ENCODE measurements at regions not wholly inside any gene's neighbourhood (a gene's known extent, or its start where the extent isn't known, plus 50 kb on each side); places are given as distances from the start of the nearest gene placed in this dataset.
"Not testable (repeated sequence)": the region's sequence is repeated elsewhere in the genome, so short reads cannot be mapped to it uniquely, and the experiment has no call there.

DNA sequence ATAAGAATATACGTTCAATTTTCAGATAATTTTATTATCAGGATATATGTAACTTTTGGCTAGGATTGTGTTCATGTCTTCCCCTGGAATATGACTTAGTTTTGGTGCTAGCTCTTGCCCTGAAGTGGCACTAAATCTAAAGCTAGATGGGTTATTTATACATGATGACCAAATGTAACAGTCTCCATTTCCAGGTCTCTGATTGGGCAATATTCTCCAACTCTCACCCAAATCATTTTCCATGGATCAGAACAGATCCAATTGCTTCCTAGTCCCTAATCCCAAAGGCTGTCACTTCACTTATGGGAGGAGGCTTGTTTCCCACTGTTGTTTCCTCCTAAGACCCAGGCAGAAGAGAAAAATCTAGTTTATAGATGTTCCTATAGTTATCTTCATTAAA, 274.6 kb upstream of the SLC16A7 start:
- TF ChIP-seq Cebpa-rat (IDR thresholded peaks at IDR 0.05): no peak
- H3K27ac ChIP-seq: no peak overlapping the region
- no peaks in the 10 kb centered on the region for H3K4me1 ChIP-seq
- no peaks in the 10 kb centered on the region for H3K36me3 ChIP-seq
- no peak overlapping the region for H3K4me2 ChIP-seq
- no peaks in the 10 kb centered on the region for H4K20me1 ChIP-seq
- H3K27me3 ChIP-seq: no peaks in the 10 kb centered on the region
- H3K9me3 ChIP-seq: no peaks in the 10 kb centered on the region
- no peak overlapping the region for H3K9ac ChIP-seq
- H3K4me3 ChIP-seq: no peak overlapping the region

GRCh38 chr12:59320112-59320511, 275.7 kb upstream of the SLC16A7 start:
- H3K27ac ChIP-seq: no peak overlapping the region
- H4K20me1 ChIP-seq: no peaks in the 10 kb centered on the region
- H3K36me3 ChIP-seq: no peaks in the 10 kb centered on the region
- H3K9ac ChIP-seq: no peak overlapping the region
- no peaks in the 10 kb centered on the region for H3K9me3 ChIP-seq
- no peaks in the 10 kb centered on the region for H3K27me3 ChIP-seq
- TF ChIP-seq Cebpa-rat (IDR thresholded peaks at IDR 0.05): no peak
- no peaks in the 10 kb centered on the region for H3K4me1 ChIP-seq
- H3K4me2 ChIP-seq: no peak overlapping the region
- H3K4me3 ChIP-seq: no peak overlapping the region

DNA sequence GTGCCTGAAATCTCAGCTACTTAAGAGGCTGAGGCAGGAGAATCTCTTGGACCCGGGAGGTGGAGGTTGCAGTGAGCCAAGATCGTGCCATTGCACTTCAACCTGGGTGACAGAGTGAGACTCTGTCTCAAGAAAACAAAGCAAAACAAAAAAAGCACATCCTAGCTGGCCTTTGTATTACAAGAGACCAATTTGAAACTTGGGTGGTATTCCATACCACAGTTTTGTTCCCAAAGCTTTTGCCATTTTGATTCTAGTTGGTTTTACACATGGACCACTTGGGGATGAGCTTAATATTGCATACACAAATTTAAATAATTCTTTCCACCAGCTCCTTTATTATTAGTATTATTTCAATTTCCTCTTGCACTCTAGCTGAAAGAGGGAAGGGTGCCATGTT, 276.9 kb upstream of the SLC16A7 start:
- no peaks in the 10 kb centered on the region for H3K27me3 ChIP-seq
- no peak for TF ChIP-seq Cebpa-rat (IDR thresholded peaks at IDR 0.05)

DNA sequence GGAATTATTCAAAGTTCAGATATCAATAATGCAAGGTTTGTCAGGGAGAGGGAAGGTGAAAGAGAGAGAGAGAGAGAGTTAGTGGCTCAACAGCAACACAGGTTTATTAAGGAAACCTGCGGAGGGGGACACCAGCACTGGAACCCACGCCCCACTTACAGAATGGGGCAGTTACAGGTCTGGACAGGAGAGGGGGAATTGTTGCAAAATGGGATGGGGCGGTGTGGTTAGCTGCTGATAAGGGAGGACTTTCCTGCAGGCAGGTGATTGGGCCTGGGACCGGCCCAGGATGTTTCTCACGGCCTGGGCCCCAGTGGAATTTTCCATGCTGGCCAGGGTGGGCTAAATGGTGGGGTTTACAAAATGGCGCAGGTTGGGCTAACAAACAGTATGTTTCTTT, 278.2 kb upstream of the SLC16A7 start:
- Histone ChIP-seq H3K36me3 (no peaks in the 10 kb centered on the region), H3K4me3 (no peak overlapping the region), H3K9me3 (no peaks in the 10 kb centered on the region), H3K9ac (no peak overlapping the region), H3K27ac (no peak overlapping the region), H4K20me1 (no peaks in the 10 kb centered on the region), H3K27me3 (no peaks in the 10 kb centered on the region), H3K4me1 (no peaks in the 10 kb centered on the region), H3K4me2 (no peak overlapping the region)
- TF ChIP-seq Cebpa-rat (IDR thresholded peaks at IDR 0.05): no peak

More for the DNA sequence above, 276.9 kb upstream of the SLC16A7 start:
- no peaks in the 10 kb centered on the region for H4K20me1 ChIP-seq
- H3K4me2 ChIP-seq: no peak overlapping the region
- no peaks in the 10 kb centered on the region for H3K4me1 ChIP-seq
- no peak overlapping the region for H3K9ac ChIP-seq
- no peaks in the 10 kb centered on the region for H3K36me3 ChIP-seq
- no peak overlapping the region for H3K27ac ChIP-seq
- no peaks in the 10 kb centered on the region for H3K9me3 ChIP-seq
- H3K4me3 ChIP-seq: no peak overlapping the region

DNA sequence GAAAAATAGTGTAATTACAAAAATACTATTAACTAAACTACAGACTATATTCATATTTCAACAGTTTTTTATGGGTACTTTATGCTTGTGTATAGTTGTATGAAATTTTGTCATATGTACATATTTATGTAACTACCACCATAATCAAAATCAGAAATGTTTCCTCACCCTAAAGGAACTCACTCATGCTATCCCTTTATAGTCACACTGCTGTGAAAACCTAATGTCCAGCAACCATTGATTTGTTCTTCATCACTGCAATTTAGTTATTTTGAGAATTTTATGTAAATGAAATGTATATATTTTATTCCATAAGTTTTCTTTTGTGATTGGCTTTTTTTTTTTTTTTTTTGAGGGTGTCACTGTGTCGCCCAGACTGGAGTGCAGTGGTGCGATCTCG, 278.9 kb upstream of the SLC16A7 start:
- no peaks in the 10 kb centered on the region for H3K9me3 ChIP-seq
- H4K20me1 ChIP-seq: no peaks in the 10 kb centered on the region
- H3K36me3 ChIP-seq: no peaks in the 10 kb centered on the region
- no peak for TF ChIP-seq Cebpa-rat (IDR thresholded peaks at IDR 0.05)
- H3K9ac ChIP-seq: no peak overlapping the region
- H3K4me1 ChIP-seq: no peaks in the 10 kb centered on the region
- H3K27ac ChIP-seq: no peak overlapping the region
- H3K4me2 ChIP-seq: no peak overlapping the region
- no peak overlapping the region for H3K4me3 ChIP-seq
- no peaks in the 10 kb centered on the region for H3K27me3 ChIP-seq

DNA sequence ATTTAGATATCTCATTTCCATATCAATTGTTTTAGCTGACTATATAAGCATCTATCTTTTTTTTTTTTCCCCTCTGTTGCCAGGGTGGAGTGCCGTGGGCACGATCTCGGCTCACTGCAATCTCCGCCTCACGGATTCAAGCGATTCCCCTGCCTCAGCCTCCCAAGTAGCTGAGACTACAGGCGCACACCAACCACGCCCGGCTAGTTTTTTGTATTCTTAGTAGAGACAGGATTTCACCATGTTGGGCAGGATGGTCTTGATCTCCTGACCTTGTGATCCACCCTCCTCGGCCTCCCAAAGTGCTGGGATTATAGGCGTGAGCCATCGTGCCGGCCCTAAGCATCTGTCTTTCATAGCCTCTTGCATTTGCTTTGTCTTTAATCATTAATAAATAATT, 279.5 kb upstream of the SLC16A7 start:
- H3K27me3 ChIP-seq, H3K9ac ChIP-seq, H3K27ac ChIP-seq, H3K36me3 ChIP-seq, H3K4me3 ChIP-seq, H3K4me1 ChIP-seq, H3K9me3 ChIP-seq, H4K20me1 ChIP-seq, H3K4me2 ChIP-seq: not testable (repeated sequence)

GRCh38 chr12:59314209-59314608, 281.6 kb upstream of the SLC16A7 start:
- H3K4me2 ChIP-seq: no peak overlapping the region
- no peak overlapping the region for H3K27ac ChIP-seq
- H3K4me3 ChIP-seq: no peak overlapping the region
- no peaks in the 10 kb centered on the region for H3K27me3 ChIP-seq
- no peak overlapping the region for H3K9ac ChIP-seq
- no peaks in the 10 kb centered on the region for H3K36me3 ChIP-seq
- TF ChIP-seq Cebpa-rat (IDR thresholded peaks at IDR 0.05): no peak
- no peaks in the 10 kb centered on the region for H3K4me1 ChIP-seq
- no peaks in the 10 kb centered on the region for H3K9me3 ChIP-seq
- no peaks in the 10 kb centered on the region for H4K20me1 ChIP-seq

- no peak overlapping the region for H3K4me2 ChIP-seq
- no peaks in the 10 kb centered on the region for H4K20me1 ChIP-seq
- no peak overlapping the region for H3K27ac ChIP-seq
- no peaks in the 10 kb centered on the region for H3K4me1 ChIP-seq
- no peaks in the 10 kb centered on the region for H3K27me3 ChIP-seq
- no peak for TF ChIP-seq Cebpa-rat (IDR thresholded peaks at IDR 0.05)
- no peaks in the 10 kb centered on the region for H3K9me3 ChIP-seq
- no peak overlapping the region for H3K4me3 ChIP-seq
- no peaks in the 10 kb centered on the region for H3K36me3 ChIP-seq
- no peak overlapping the region for H3K9ac ChIP-seq
These were observed 291.6 kb upstream of the SLC16A7 start for GRCh38 chr12:59304077-59304721.

DNA sequence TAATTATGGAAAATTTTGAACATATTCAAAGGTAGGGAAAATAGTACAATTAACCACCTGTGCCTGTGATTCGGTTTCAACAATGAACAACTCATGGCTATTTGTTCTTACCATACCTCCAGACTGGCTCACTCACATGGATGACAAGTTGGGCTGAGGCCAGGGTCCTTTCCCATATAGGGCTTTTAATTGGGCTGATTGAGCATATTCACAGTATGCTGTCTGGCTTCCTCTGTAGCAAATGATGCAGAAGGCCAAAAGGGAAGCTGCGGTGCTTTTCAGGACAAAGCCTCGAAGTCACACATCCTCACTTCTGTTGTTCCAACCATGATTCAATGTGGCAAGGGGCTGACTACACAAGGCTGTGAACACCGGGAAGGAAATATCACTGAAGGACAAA, 297.5 kb upstream of the SLC16A7 start:
- Histone ChIP-seq H3K9ac (no peak overlapping the region), H4K20me1 (no peaks in the 10 kb centered on the region), H3K4me2 (no peak overlapping the region), H3K9me3 (peaks cover 5% of the 10 kb centered on the region; the same call in 1 of the 2 replicates), H3K36me3 (no peaks in the 10 kb centered on the region), H3K27ac (no peak overlapping the region), H3K27me3 (no peaks in the 10 kb centered on the region), H3K4me1 (no peaks in the 10 kb centered on the region), H3K4me3 (no peak overlapping the region)
- no peak for TF ChIP-seq Cebpa-rat (IDR thresholded peaks at IDR 0.05)

DNA sequence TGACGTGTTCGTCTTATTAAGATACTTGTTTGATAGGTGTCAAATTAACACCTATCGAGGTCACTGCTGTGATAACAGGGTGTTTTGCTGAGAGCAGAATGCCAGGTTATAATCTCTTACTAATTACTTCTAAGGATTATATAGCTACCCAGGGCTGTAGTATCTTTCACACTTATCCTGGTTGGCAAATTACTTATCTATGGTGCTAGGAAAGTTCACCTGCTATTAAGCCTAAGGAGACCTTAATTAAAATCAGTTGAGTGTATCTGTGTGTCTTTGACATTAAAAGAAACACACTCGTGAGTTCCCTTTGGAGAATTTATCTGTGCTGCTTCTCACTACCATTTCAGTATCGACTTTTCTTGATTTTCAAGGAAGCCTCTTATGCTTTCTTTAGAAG, 301.6 kb upstream of the SLC16A7 start:
- H3K27ac ChIP-seq: no peak overlapping the region
- H3K4me1 ChIP-seq: no peaks in the 10 kb centered on the region
- no peak overlapping the region for H3K4me3 ChIP-seq
- no peaks in the 10 kb centered on the region for H3K27me3 ChIP-seq
- no peak for TF ChIP-seq Cebpa-rat (IDR thresholded peaks at IDR 0.05)
- H3K9ac ChIP-seq: no peak overlapping the region
- no peaks in the 10 kb centered on the region for H3K36me3 ChIP-seq
- H4K20me1 ChIP-seq: no peaks in the 10 kb centered on the region
- H3K4me2 ChIP-seq: no peak overlapping the region
- peaks cover 5% of the 10 kb centered on the region; the same call in 1 of the 2 replicates for H3K9me3 ChIP-seq

- Histone ChIP-seq H3K27me3 (no peaks in the 10 kb centered on the region), H4K20me1 (no peaks in the 10 kb centered on the region), H3K9me3 (no peaks in the 10 kb centered on the region), H3K27ac (no peak overlapping the region), H3K4me1 (no peaks in the 10 kb centered on the region), H3K4me3 (no peak overlapping the region), H3K4me2 (no peak overlapping the region), H3K9ac (no peak overlapping the region), H3K36me3 (no peaks in the 10 kb centered on the region)
- TF ChIP-seq Cebpa-rat (IDR thresholded peaks at IDR 0.05): no peak
These were observed 312.8 kb upstream of the SLC16A7 start for GRCh38 chr12:59282999-59283398.

- not testable (repeated sequence) for H4K20me1 ChIP-seq, H3K9ac ChIP-seq, H3K4me2 ChIP-seq, H3K4me3 ChIP-seq, H3K4me1 ChIP-seq, H3K36me3 ChIP-seq, H3K27ac ChIP-seq, H3K9me3 ChIP-seq, H3K27me3 ChIP-seq
These were observed 322.3 kb upstream of the SLC16A7 start for GRCh38 chr12:59273561-59273960.
